OCI-LY3 (cell line): ENCODE measurements at regions not wholly inside any gene's neighbourhood (a gene's known extent, or its start where the extent isn't known, plus 50 kb on each side); places are given as distances from the start of the nearest gene placed in this dataset.

Experiments
- EZH2phosphoT487 ChIP-seq: fragments of 200-600 bp; shearing (Covaris generic); IDR thresholded peaks from 2 replicates; pipeline ENCODE4 v1.6.1; 2018; ENCODE audit warnings: antibody characterized with exemption, mixed run types, low read depth
- TF ChIP-seq, protein P1 (sequence below): fragments of 200-600, 300-600 bp; sonication (generic); IDR thresholded peaks from 2 replicates; pipeline ENCODE4 v1.5.1; 2014; ENCODE audit warnings: antibody characterized with exemption, low read length, low read depth

DNA sequence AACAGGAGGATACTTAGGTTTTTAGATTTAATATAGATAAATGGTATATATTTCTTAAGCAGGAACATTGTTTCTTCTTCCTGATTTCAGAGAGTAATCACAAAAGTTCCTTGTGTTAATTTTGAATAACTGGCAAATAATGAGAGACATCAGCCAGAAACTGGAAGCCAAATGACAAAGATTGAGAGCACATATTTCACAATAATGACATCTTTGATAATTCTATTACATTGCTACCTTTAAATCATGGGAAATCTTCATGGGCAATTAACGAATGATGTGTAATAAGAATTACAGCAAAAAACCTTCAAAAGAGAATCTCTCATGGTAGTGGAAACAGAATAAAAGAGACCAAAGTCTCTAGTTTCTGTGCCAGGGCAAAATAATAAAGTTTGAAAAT lies 215.1 kb downstream of the NUP35 start:
- TF ChIP-seq, protein P1, sequence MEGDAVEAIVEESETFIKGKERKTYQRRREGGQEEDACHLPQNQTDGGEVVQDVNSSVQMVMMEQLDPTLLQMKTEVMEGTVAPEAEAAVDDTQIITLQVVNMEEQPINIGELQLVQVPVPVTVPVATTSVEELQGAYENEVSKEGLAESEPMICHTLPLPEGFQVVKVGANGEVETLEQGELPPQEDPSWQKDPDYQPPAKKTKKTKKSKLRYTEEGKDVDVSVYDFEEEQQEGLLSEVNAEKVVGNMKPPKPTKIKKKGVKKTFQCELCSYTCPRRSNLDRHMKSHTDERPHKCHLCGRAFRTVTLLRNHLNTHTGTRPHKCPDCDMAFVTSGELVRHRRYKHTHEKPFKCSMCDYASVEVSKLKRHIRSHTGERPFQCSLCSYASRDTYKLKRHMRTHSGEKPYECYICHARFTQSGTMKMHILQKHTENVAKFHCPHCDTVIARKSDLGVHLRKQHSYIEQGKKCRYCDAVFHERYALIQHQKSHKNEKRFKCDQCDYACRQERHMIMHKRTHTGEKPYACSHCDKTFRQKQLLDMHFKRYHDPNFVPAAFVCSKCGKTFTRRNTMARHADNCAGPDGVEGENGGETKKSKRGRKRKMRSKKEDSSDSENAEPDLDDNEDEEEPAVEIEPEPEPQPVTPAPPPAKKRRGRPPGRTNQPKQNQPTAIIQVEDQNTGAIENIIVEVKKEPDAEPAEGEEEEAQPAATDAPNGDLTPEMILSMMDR = no peak
- TF ChIP-seq EZH2phosphoT487 = no peak
